HepG2 (cell line): ENCODE measurements at regions not wholly inside any gene's neighbourhood (a gene's known extent, or its start where the extent isn't known, plus 50 kb on each side); places are given as distances from the start of the nearest gene placed in this dataset.

Source experiments
- AGO2 ChIP-seq: fragments of 200-400 bp; formaldehyde crosslinking; optimal IDR thresholded peaks from 2 replicates; pipeline ENCODE3; 2017; ENCODE audit warnings: mild to moderate bottlenecking, low read depth, low read length, moderate library complexity
- SNAI1 ChIP-seq: sonication (generic); formaldehyde crosslinking; IDR thresholded peaks from 2 replicates; pipeline ENCODE4 v1.5.0; 2020; ENCODE audit warnings: mild to moderate bottlenecking, missing genetic modification reagents, borderline replicate concordance
- SRF ChIP-seq: IDR thresholded peaks from 2 replicates; pipeline ENCODE4 v1.6.1; 2011; ENCODE audit warnings: mild to moderate bottlenecking, low read depth, low read length, moderate library complexity
- TBX2 ChIP-seq: sonication (generic); formaldehyde crosslinking; IDR thresholded peaks from 2 replicates; pipeline ENCODE4 v1.5.0; 2020; ENCODE audit warnings: missing genetic modification reagents, mild to moderate bottlenecking, borderline replicate concordance
- TBX3 ChIP-seq: fragments of 450-650 bp; IDR thresholded peaks from 2 replicates; pipeline ENCODE4 v1.6.1; 2017; ENCODE audit warnings: antibody characterized with exemption, mild to moderate bottlenecking, inconsistent platforms, borderline replicate concordance
- ZNF101 ChIP-seq: sonication (generic); formaldehyde crosslinking; IDR thresholded peaks from 2 replicates; pipeline ENCODE4 v1.4.0; 2020; ENCODE audit warnings: mild to moderate bottlenecking, low read depth, missing genetic modification reagents, borderline replicate concordance
- ZNF12 ChIP-seq: sonication (generic); formaldehyde crosslinking; IDR thresholded peaks from 2 replicates; pipeline ENCODE4 v1.5.0; 2020; ENCODE audit warnings: missing genetic modification reagents
- TF ChIP-seq, protein P1 (sequence below): IDR thresholded peaks from 2 replicates; pipeline ENCODE4 v1.6.1; 2012; ENCODE audit warnings: low read length, improper control_type of control experiment
- TF ChIP-seq, protein P2 (sequence below): sonication (generic); formaldehyde crosslinking; IDR thresholded peaks from 2 replicates; pipeline ENCODE4 v1.8.0; 2022; ENCODE audit warnings: mild to moderate bottlenecking, missing genetic modification reagents; ENCODE audit not compliant: insufficient replicate concordance
- TF ChIP-seq, protein P3 (sequence below): sonication (generic); formaldehyde crosslinking; IDR thresholded peaks from 2 replicates; pipeline ENCODE4 v1.4.0; 2020; ENCODE audit warnings: missing genetic modification reagents

DNA sequence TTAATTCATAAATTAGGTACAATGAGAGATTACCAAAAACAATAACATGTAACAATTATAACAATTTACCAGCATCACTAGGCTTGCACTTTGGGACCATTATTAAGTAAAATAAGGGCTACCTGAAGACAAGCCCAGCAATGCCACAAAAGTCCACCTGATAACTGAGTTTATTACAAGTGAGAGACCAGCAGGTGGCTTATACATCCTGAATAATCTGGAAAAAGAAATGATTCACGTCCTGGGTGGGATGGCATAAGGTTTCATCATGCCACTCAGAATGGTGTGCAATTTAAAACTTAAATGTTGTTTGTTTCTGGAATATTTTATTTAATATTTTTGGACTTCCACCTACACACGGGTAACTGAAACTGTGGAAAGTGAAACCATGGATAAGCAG lies 1287.1 kb upstream of the GBE1 start (continued):
- TF ChIP-seq, protein P1, sequence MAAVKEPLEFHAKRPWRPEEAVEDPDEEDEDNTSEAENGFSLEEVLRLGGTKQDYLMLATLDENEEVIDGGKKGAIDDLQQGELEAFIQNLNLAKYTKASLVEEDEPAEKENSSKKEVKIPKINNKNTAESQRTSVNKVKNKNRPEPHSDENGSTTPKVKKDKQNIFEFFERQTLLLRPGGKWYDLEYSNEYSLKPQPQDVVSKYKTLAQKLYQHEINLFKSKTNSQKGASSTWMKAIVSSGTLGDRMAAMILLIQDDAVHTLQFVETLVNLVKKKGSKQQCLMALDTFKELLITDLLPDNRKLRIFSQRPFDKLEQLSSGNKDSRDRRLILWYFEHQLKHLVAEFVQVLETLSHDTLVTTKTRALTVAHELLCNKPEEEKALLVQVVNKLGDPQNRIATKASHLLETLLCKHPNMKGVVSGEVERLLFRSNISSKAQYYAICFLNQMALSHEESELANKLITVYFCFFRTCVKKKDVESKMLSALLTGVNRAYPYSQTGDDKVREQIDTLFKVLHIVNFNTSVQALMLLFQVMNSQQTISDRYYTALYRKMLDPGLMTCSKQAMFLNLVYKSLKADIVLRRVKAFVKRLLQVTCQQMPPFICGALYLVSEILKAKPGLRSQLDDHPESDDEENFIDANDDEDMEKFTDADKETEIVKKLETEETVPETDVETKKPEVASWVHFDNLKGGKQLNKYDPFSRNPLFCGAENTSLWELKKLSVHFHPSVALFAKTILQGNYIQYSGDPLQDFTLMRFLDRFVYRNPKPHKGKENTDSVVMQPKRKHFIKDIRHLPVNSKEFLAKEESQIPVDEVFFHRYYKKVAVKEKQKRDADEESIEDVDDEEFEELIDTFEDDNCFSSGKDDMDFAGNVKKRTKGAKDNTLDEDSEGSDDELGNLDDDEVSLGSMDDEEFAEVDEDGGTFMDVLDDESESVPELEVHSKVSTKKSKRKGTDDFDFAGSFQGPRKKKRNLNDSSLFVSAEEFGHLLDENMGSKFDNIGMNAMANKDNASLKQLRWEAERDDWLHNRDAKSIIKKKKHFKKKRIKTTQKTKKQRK, result no peak
- TF ChIP-seq, protein P2, sequence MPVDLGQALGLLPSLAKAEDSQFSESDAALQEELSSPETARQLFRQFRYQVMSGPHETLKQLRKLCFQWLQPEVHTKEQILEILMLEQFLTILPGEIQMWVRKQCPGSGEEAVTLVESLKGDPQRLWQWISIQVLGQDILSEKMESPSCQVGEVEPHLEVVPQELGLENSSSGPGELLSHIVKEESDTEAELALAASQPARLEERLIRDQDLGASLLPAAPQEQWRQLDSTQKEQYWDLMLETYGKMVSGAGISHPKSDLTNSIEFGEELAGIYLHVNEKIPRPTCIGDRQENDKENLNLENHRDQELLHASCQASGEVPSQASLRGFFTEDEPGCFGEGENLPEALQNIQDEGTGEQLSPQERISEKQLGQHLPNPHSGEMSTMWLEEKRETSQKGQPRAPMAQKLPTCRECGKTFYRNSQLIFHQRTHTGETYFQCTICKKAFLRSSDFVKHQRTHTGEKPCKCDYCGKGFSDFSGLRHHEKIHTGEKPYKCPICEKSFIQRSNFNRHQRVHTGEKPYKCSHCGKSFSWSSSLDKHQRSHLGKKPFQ (CRISPR knock-in tag), result no peak
- TF ChIP-seq ZNF12, result no peak
- TF ChIP-seq, protein P3, sequence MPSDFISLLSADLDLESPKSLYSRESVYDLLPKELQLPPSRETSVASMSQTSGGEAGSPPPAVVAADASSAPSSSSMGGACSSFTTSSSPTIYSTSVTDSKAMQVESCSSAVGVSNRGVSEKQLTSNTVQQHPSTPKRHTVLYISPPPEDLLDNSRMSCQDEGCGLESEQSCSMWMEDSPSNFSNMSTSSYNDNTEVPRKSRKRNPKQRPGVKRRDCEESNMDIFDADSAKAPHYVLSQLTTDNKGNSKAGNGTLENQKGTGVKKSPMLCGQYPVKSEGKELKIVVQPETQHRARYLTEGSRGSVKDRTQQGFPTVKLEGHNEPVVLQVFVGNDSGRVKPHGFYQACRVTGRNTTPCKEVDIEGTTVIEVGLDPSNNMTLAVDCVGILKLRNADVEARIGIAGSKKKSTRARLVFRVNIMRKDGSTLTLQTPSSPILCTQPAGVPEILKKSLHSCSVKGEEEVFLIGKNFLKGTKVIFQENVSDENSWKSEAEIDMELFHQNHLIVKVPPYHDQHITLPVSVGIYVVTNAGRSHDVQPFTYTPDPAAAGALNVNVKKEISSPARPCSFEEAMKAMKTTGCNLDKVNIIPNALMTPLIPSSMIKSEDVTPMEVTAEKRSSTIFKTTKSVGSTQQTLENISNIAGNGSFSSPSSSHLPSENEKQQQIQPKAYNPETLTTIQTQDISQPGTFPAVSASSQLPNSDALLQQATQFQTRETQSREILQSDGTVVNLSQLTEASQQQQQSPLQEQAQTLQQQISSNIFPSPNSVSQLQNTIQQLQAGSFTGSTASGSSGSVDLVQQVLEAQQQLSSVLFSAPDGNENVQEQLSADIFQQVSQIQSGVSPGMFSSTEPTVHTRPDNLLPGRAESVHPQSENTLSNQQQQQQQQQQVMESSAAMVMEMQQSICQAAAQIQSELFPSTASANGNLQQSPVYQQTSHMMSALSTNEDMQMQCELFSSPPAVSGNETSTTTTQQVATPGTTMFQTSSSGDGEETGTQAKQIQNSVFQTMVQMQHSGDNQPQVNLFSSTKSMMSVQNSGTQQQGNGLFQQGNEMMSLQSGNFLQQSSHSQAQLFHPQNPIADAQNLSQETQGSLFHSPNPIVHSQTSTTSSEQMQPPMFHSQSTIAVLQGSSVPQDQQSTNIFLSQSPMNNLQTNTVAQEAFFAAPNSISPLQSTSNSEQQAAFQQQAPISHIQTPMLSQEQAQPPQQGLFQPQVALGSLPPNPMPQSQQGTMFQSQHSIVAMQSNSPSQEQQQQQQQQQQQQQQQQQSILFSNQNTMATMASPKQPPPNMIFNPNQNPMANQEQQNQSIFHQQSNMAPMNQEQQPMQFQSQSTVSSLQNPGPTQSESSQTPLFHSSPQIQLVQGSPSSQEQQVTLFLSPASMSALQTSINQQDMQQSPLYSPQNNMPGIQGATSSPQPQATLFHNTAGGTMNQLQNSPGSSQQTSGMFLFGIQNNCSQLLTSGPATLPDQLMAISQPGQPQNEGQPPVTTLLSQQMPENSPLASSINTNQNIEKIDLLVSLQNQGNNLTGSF (CRISPR knock-in tag), result no peak
- no peak for TF ChIP-seq ZNF101 (CRISPR knock-in tag)
- TF ChIP-seq TBX3, result no peak
- no peak for TF ChIP-seq AGO2
- no peak for TF ChIP-seq TBX2 (CRISPR knock-in tag)
- TF ChIP-seq SRF, result no peak
- no peak for TF ChIP-seq SNAI1 (CRISPR knock-in tag)
